HL-60 (cell line): ENCODE measurements at regions not wholly inside any gene's neighbourhood (a gene's known extent, or its start where the extent isn't known, plus 50 kb on each side); places are given as distances from the start of the nearest gene placed in this dataset.

Source experiments
- DNase-seq, 2 experiments: peaks; one replicate each; pipeline ENCODE4 v3.0.0-alpha.2; 2010 to 2020; ENCODE audit warnings: low read depth in 1 of 2, low spot score in 1 of 2
- H3K27ac ChIP-seq: fragments of 250-450 bp; sonication (Bioruptor Pico); replicated peaks from 2 replicates; pipeline ENCODE4 v1.5.1; 2020; ENCODE audit warnings: mild to moderate bottlenecking, moderate library complexity
- H3K27me3 ChIP-seq: fragments of 250-450 bp; sonication (Bioruptor Pico); 2 replicates; pipeline ENCODE4 v1.5.1; 2021; ENCODE audit warnings: mild to moderate bottlenecking, moderate library complexity; ENCODE audit not compliant: insufficient read depth, poor library complexity, severe bottlenecking
- H3K4me3 ChIP-seq: replicated peaks from 2 replicates; pipeline ENCODE4 v1.5.1; 2011; ENCODE audit warnings: mild to moderate bottlenecking, control low read depth, low read length; ENCODE audit not compliant: insufficient read depth
- CTCF ChIP-seq: IDR thresholded peaks from one replicate; pipeline ENCODE4 v1.5.1; 2011; ENCODE audit warnings: low read length, control low read depth, inconsistent platforms; ENCODE audit not compliant: insufficient read depth
- GABPA ChIP-seq: IDR thresholded peaks from 2 replicates; pipeline ENCODE4 v1.6.1; 2012; ENCODE audit warnings: low read depth
- POLR2AphosphoS5 ChIP-seq: IDR thresholded peaks from 2 replicates; pipeline ENCODE4 v1.6.1; 2012; ENCODE audit warnings: low read depth
- REST ChIP-seq: IDR thresholded peaks from 2 replicates; pipeline ENCODE4 v1.6.1; 2012; ENCODE audit warnings: low read depth; ENCODE audit not compliant: insufficient replicate concordance
- SPI1 ChIP-seq: IDR thresholded peaks from 2 replicates; pipeline ENCODE4 v1.6.1; 2012; ENCODE audit warnings: low read depth, mild to moderate bottlenecking, borderline replicate concordance

GRCh38 chr4:163941221-163941905, 446.9 kb downstream of the TMA16 start:
- no peak overlapping the region for H3K27ac ChIP-seq
- DNase-seq: no peak
- TF ChIP-seq GABPA (no peak), CTCF (no peak), POLR2AphosphoS5 (no peak), SPI1 (no peak), REST (no peak)
- H3K4me3 ChIP-seq: no peak overlapping the region
- no peaks in the 10 kb centered on the region for H3K27me3 ChIP-seq

GRCh38 chr4:163948920-163949455, 454.5 kb downstream of the TMA16 start:
- no peaks in the 10 kb centered on the region for H3K27me3 ChIP-seq
- TF ChIP-seq REST (no peak), CTCF (no peak), GABPA (no peak), POLR2AphosphoS5 (no peak)
- no peak for DNase-seq
- no peak overlapping the region for H3K27ac ChIP-seq
- no peak overlapping the region for H3K4me3 ChIP-seq

- DNase-seq: no peak
Observed at GRCh38 chr4:163949976-163950601, 455.6 kb downstream of the TMA16 start.

More at GRCh38 chr4:163949976-163950601, 455.6 kb downstream of the TMA16 start:
- Histone ChIP-seq H3K27ac (no peak overlapping the region), H3K27me3 (no peaks in the 10 kb centered on the region), H3K4me3 (no peak overlapping the region)
- no peak for TF ChIP-seq REST
- TF ChIP-seq POLR2AphosphoS5: no peak
- TF ChIP-seq SPI1: no peak
- no peak for TF ChIP-seq CTCF
